K562 (cell line): ENCODE measurements at regions not wholly inside any gene's neighbourhood (a gene's known extent, or its start where the extent isn't known, plus 50 kb on each side); places are given as distances from the start of the nearest gene placed in this dataset.

Experiments used
- BCLAF1 ChIP-seq, 2 experiments: fragments of 450-650 bp in 1 of 2; IDR thresholded peaks; 2 replicates each; pipeline ENCODE4 v1.6.1; 2011 to 2017; ENCODE audit warnings: low read depth in 2 of 2, antibody characterized with exemption in 1 of 2, borderline replicate concordance in 1 of 2, low read length in 1 of 2, mild to moderate bottlenecking in 1 of 2, mixed read lengths in 1 of 2; ENCODE audit not compliant: control insufficient read depth in 1 of 2
- CTCF ChIP-seq, 3 experiments: IDR thresholded peaks in 2 of 3; conservative IDR thresholded peaks in 1 of 3; 2 replicates each; pipeline ENCODE4 v1.5.1; 2011 to 2012; ENCODE audit warnings: low read length in 3 of 3, mild to moderate bottlenecking in 3 of 3, control low read depth in 2 of 3, improper control_type of control experiment in 1 of 3, inconsistent platforms in 1 of 3, low read depth in 1 of 3, mixed read lengths in 1 of 3, moderate library complexity in 1 of 3; ENCODE audit not compliant: insufficient read depth in 2 of 3
- HNRNPUL1 ChIP-seq: fragments of 200-400 bp; formaldehyde crosslinking; IDR thresholded peaks from 2 replicates; pipeline ENCODE4 v1.6.1; 2017; ENCODE audit warnings: low read length
- NR3C1 ChIP-seq: sonication (generic); formaldehyde crosslinking; IDR thresholded peaks from 2 replicates; pipeline ENCODE4 v1.8.1; 2022; ENCODE audit warnings: missing genetic modification reagents

GRCh38 chr5:110103081-110103480 is 413.4 kb downstream of the MAN2A1 start:
- no peak for TF ChIP-seq CTCF (IDR thresholded peaks at IDR 0.05 in 2 of 3, conservative IDR thresholded peaks at IDR 0.05 in 1 of 3; ENCODE audit: insufficient read depth in 2 of 3, low read depth in 1 of 3, low read length in 3 of 3)
- no peak for TF ChIP-seq HNRNPUL1
- TF ChIP-seq BCLAF1 (IDR thresholded peaks at IDR 0.05; ENCODE audit: borderline replicate concordance in 1 of 2, control insufficient read depth in 1 of 2, low read depth in 2 of 2, low read length in 1 of 2) = no peak
- TF ChIP-seq NR3C1 (CRISPR knock-in tag) = no peak
